ENCODE measurements at regions not wholly inside any gene's neighbourhood (a gene's known extent, or its start where the extent isn't known, plus 50 kb on each side); places are given as distances from the start of the nearest gene placed in this dataset.

DNA sequence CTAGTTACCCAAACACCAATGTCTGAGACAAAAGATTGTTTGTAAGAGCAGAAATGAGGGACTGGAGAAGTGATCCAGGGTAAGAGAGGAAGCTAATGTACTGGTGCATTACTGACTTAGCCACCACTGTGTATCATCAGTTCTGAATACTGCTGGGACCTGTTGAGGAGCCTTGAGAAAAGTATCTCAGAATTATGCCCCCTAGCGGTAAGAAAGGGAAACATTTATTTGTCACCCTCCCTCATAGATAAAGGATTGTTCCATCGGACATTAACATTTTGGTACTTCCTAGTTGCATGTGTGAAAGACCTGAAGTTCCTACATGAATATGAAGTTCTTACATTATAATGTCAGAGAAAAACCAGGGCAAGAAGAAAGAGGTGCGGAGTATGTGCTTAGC, 612.5 kb downstream of the FSCB start:
- TF ChIP-seq, protein P1, sequence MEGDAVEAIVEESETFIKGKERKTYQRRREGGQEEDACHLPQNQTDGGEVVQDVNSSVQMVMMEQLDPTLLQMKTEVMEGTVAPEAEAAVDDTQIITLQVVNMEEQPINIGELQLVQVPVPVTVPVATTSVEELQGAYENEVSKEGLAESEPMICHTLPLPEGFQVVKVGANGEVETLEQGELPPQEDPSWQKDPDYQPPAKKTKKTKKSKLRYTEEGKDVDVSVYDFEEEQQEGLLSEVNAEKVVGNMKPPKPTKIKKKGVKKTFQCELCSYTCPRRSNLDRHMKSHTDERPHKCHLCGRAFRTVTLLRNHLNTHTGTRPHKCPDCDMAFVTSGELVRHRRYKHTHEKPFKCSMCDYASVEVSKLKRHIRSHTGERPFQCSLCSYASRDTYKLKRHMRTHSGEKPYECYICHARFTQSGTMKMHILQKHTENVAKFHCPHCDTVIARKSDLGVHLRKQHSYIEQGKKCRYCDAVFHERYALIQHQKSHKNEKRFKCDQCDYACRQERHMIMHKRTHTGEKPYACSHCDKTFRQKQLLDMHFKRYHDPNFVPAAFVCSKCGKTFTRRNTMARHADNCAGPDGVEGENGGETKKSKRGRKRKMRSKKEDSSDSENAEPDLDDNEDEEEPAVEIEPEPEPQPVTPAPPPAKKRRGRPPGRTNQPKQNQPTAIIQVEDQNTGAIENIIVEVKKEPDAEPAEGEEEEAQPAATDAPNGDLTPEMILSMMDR (conservative IDR thresholded peaks at IDR 0.05; ENCODE audit: low read depth in 2 of 2) = peak; percentile 67 to 81
- TF ChIP-seq EZH2 (IDR thresholded peaks at IDR 0.05; ENCODE audit: low read depth, unreplicated experiment) (no peak), POLR2AphosphoS5 (IDR thresholded peaks at IDR 0.05; ENCODE audit: low read depth) (no peak), STAT1 (IDR thresholded peaks at IDR 0.05; ENCODE audit: unreplicated experiment) (no peak), ZNF331 (CRISPR knock-in tag; IDR thresholded peaks at IDR 0.05; ENCODE audit: low read depth) (no peak), EZH2phosphoT487 (IDR thresholded peaks at IDR 0.05; ENCODE audit: unreplicated experiment) (no peak), CREB1 (CRISPR knock-in tag; IDR thresholded peaks at IDR 0.05; ENCODE audit: low read depth) (no peak), JUNB (IDR thresholded peaks at IDR 0.05; ENCODE audit: unreplicated experiment) (no peak)
- TF ChIP-seq, protein P2, sequence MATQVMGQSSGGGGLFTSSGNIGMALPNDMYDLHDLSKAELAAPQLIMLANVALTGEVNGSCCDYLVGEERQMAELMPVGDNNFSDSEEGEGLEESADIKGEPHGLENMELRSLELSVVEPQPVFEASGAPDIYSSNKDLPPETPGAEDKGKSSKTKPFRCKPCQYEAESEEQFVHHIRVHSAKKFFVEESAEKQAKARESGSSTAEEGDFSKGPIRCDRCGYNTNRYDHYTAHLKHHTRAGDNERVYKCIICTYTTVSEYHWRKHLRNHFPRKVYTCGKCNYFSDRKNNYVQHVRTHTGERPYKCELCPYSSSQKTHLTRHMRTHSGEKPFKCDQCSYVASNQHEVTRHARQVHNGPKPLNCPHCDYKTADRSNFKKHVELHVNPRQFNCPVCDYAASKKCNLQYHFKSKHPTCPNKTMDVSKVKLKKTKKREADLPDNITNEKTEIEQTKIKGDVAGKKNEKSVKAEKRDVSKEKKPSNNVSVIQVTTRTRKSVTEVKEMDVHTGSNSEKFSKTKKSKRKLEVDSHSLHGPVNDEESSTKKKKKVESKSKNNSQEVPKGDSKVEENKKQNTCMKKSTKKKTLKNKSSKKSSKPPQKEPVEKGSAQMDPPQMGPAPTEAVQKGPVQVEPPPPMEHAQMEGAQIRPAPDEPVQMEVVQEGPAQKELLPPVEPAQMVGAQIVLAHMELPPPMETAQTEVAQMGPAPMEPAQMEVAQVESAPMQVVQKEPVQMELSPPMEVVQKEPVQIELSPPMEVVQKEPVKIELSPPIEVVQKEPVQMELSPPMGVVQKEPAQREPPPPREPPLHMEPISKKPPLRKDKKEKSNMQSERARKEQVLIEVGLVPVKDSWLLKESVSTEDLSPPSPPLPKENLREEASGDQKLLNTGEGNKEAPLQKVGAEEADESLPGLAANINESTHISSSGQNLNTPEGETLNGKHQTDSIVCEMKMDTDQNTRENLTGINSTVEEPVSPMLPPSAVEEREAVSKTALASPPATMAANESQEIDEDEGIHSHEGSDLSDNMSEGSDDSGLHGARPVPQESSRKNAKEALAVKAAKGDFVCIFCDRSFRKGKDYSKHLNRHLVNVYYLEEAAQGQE (IDR thresholded peaks at IDR 0.05; ENCODE audit: unreplicated experiment) = no peak
- TF ChIP-seq, protein P3, sequence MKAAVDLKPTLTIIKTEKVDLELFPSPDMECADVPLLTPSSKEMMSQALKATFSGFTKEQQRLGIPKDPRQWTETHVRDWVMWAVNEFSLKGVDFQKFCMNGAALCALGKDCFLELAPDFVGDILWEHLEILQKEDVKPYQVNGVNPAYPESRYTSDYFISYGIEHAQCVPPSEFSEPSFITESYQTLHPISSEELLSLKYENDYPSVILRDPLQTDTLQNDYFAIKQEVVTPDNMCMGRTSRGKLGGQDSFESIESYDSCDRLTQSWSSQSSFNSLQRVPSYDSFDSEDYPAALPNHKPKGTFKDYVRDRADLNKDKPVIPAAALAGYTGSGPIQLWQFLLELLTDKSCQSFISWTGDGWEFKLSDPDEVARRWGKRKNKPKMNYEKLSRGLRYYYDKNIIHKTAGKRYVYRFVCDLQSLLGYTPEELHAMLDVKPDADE (IDR thresholded peaks at IDR 0.05) = no peak

All from GM23338 (cell line).